SIG-M5 treated with dmso at 0.1 percent for 504 hours (cell line): ENCODE measurements at regions not wholly inside any gene's neighbourhood (a gene's known extent, or its start where the extent isn't known, plus 50 kb on each side); places are given as distances from the start of the nearest gene placed in this dataset.

Experiments
- DNase-seq: peaks from one replicate; lab custom pipeline; 2025; ENCODE audit not compliant: unreplicated experiment; lab: John Stamatoyannopoulos, UW

DNA sequence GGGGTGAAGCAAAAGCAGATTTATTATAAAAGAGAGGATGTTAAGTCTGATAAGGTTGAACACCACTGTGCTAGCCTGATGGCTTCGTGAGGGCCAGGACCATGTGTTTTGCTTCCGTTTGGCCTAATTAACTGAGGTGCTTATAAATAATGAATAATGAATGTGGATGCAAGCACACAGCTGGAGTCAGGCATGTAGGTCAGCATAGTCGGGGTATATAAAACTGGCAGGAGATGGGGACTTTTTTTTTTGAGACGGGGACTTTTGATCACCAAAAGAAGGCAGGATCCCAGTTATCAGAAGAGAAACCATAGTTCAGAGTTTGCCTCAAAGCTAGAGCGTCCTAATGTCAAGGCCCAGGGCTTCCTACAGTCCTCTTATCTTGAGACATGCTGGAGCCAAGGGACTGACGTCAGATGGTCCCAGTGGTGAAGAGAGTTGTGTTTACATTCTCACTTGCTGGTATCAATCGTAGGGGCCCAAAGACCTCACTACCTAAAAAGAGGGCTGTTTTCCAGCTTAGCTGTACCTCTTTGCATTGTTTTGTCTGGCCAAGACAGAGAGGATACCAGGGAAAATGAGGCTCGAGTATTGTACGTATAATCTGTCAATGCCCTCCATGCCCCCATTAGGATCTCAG, 50.4 kb downstream of the RTL9 start:
- DNase-seq: no peak

- DNase-seq: no peak
Measured at GRCh38 chrX:110409925-110410324, 51.3 kb downstream of the RTL9 start.

GRCh38 chrX:110410603-110411002, 52.0 kb downstream of the RTL9 start:
- no peak for DNase-seq

GRCh38 chrX:110412971-110413726, 54.5 kb downstream of the RTL9 start:
- peak; percentile 65 for DNase-seq

DNA sequence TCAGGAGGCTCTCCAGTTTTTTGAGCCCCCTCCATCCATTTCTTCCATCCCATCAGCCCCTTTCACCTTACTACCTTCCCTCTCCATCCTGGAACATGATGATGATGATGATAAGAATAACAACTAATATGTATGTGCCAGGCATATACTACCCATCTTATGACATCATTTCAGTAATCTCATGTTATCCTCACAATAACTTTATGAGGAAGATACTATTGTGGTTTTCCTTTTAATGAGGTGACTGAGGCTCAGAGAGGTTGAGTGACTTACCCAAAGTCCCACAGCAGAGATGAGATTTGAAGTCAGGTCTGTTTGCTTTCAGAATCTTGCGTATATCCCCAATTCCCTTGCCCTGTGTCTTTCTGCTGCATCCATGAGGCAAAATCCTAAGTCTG, 55.1 kb downstream of the RTL9 start:
- DNase-seq: no peak

DNA sequence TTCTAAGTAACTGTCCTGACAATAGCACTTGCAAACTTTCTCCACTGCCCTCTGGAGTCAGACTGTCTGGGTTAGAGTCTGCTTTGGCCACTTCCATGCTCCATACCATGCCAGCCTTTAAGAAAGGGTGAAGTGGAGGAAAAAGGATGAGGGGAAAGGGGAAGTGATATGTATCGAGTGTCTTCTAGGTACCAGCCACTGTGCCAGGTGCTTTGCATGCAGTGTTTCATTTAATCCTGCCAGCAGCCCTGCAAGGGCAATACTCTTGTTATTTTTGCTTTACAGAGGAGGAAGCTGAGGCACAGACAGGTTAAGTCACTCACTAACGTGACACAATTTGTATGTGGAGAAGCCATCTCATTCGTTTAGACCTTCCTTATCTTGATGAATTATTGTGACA, 55.6 kb downstream of the RTL9 start:
- no peak for DNase-seq

DNA sequence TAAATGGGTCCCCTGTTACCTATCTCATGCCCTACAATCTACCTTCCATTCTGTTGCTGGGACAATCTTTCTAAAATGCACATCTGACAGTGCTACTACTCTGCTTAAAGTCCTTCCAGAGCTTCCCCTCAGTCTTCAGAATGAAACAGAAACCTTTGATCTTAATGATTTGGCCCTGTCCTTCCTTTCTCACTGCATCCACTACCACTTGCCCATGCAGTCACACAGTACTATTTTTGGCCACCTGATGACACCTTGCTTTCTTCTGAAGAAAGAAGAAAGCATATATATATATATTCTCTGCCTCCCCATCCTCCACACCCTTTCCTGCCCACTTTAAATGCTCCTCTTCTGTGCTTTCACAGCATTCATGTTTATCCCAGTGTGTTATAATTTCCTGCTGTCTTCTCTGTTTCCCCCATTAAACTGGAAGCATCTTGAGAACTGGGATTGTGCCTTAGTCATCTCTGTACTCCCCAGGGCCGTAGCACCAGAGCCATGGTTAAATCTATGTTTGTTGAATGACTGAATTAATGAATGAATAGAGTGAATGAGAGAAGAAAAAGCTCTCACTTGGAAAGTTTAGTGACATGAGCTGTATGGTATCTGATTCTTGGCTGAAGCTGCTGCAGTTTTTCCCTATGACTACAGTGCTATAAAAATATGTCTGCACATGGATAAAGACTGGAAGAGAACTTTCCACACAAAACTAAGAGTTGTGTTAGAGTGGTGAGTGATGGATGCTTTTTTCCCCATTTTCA, 56.2 kb downstream of the RTL9 start:
- DNase-seq: no peak

GRCh38 chrX:110415440-110416170, 57.0 kb downstream of the RTL9 start:
- DNase-seq: no peak

DNA sequence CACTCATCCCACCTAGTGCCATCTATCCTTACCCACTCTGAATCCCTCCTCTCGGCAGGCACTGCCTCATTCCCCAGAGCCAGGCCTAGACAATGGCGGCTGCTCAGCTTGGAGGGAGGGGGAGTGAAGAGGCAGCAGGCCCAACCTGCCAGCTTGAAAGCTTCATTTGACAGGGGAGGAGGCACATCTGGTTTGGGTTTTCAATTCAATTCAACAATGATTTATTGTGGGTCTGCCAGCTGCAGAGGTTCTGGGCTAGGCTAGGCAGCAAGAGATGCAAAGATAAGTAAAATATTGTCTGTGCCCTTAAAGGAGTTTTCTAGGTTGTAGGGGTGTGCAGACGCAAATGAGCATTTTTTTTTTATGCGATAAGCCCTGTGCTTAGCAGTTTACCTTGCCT, 58.5 kb downstream of the RTL9 start:
- no peak for DNase-seq

GRCh38 chrX:110418316-110419235, 59.9 kb downstream of the RTL9 start:
- no peak for DNase-seq

- no peak for DNase-seq
Measured at GRCh38 chrX:110419512-110419911, 60.9 kb downstream of the RTL9 start.

DNA sequence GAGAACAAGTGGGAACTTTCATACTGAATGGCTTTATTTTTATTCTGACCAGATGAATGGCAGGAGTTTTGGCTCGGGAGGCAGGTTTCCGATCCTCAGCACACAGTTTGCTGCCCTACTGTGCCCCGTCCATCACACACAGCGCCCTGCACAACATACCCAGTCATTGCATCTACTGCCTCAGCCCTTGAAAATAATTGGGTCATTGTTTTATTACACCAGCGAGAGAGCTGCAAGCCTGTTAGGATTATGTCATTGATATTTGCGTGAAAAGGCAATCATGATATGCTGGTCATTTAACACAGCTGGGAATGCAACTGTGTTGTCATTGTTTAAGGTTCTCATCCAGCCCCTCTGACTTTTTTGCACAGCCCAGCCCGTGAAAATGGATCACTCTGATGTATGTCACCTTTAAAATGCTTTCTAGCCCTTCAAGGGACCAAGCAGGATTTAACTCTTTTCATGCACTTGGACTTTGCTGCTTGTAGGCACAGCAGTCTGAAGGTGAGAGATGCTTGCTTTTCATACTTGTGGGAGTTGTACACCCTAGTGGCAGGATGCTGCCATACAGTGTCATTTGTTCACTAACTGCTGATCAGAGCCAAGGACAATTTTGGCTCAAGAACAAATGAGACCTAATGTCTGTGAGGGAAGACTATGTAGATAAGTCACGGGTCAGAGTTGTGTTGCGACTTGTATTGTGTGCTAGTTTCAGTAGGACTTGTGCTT, 62.3 kb downstream of the RTL9 start:
- peak; percentile 32 for DNase-seq

DNA sequence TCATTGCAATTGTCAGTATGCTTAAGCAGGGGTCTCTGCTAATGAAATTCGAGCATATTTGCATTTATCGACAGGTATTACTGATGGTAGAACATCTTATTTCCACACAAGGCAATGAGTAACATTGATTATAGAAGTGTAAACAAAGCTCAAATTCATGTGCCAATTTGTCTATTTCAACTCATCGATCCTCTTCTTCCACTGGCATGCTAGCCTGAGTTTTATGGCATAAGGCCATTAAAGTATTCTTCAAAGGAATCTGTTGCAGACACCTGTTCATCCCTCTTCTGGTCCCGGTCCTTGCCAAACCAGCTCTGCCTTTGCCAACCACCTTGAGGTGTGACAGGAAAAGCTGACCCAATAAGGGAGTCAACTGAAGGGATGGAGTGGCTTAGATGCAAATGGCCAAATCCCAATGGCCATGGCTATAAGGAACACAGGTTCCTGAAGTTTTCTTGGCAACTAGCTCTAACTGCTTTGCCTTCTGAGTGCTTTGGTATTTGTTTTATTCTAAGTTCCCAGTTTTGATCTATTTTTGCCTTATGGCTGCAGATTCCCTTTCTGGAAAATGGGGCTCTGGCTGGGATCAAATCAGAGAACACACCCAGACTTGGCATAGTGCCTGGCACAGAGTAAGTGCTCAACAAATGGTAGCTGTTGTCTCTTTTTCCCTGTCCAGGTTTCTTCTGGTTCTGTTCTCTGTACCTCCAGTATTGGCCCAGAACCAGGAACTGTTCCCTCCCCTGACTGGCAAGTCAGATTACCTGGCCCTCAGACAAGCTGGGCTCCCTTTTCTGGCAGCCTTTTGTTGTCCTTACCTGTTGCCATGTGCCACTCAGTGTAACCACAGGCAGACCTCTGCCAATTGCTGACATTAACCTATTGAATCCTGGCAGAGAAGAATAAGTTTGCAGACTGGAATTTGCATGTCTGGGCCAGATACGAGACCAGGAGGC, 63.1 kb downstream of the RTL9 start:
- no peak for DNase-seq

DNA sequence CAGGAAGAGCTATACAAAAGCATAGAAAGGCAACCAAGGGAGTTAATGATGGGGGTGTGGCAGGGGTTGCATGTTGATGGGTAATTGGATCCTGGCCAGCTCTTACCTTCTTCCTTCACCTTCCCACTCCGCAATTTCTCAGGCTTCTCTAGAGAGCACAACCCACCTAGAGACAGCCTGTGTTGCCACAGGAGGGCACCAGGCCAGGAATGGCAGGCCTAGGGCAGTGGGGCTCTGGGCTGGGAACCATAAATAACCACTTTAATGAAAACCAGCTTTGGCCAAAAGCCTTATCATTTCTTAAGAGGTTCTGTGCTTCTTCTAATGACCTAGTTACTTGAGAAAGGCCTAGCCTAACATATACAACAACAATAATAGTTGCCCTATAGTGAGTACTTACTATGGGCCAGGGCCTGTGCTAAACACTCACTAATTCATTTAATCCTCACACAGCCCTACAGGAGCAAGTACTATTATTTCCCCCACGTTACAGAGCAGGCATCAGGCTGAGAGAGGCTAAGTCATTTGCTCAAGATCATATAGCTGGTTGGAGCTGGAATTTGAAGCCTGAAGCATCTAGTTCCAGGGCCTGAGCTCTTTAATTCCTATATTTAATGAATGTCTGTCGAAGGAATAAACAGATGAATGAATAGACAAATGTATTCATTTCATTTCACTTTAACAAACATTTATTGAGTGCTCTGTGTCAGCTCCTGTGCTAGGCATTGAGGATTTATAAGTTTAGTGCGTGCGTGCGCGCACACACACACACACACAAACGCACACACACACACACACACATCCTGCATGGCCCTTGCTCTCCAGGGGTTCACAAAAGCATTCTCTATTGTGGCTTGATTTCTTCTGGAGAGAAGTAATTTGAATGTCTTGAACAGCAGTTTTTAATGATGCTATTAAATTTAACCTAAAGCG, 66.8 kb downstream of the RTL9 start:
- no peak for DNase-seq

- no peak for DNase-seq
Measured at GRCh38 chrX:110426155-110426504, 67.5 kb downstream of the RTL9 start.

DNA sequence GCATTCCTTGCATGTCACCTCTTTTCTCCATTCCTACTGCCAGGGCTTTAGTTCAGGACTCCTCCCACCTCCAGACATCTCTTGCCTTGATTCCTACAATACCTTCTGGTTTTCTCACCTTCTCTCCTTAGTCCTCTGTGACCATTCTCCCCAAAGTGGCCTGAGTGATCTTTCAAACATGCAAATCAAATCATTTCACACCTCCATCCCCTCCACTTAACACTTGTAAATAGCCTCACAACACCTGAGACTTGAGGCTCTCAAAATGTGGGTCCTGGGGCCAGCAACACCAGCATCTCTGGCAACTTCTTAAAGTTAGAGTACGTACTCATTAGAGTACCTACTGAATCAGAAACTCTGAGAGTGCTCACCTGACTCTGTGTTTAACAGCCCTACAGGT, 68.4 kb downstream of the RTL9 start:
- DNase-seq: no peak

DNA sequence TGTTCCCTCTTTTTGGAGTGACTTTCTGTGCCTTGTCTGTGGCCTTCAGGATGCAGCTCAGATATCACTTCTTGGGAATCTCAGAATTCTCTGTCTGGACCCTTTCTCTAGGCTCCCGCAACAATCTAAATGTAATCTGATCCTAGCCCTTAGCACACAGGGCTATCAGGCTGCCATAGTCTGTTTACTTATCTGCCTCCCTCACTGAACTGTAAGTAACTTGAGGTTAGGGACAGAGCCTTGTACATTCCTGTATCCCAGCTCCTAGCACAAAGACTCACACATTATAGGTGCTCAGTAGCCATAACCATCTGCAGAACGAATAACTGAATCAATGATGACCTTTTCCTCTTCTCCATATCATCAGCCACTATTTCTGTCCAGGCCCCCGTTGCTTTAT, 69.5 kb downstream of the RTL9 start:
- no peak for DNase-seq
